Kidney tubule cell (primary cell): ENCODE measurements at regions not wholly inside any gene's neighbourhood (a gene's known extent, or its start where the extent isn't known, plus 50 kb on each side); places are given as distances from the start of the nearest gene placed in this dataset.

Experiments used
- DNase-seq: peaks from one replicate; pipeline ENCODE4 v3.0.0-alpha.2; 2018; ENCODE audit warnings: low spot score

- peak; percentile 79 for DNase-seq
Measured at GRCh38 chr10:4527281-4527970, 298.6 kb upstream of the AKR1E2 start.

GRCh38 chr10:4526311-4526731 is 299.7 kb upstream of the AKR1E2 start:
- DNase-seq, result no peak

GRCh38 chr10:4525103-4525502 is 300.9 kb upstream of the AKR1E2 start:
- no peak for DNase-seq

GRCh38 chr10:4522296-4523000 is 303.6 kb upstream of the AKR1E2 start:
- peak; percentile 88 for DNase-seq

- DNase-seq, result peak; percentile 32
Measured at GRCh38 chr10:4519658-4520402, 306.2 kb upstream of the AKR1E2 start.

- no peak for DNase-seq
Measured at GRCh38 chr10:4517746-4518145, 308.3 kb upstream of the AKR1E2 start.

- DNase-seq, result peak; percentile 57
Measured at GRCh38 chr10:4515721-4516120, 310.3 kb upstream of the AKR1E2 start.

- no peak for DNase-seq
Measured at GRCh38 chr10:4514445-4515108, 311.4 kb upstream of the AKR1E2 start.

- DNase-seq, result peak; percentile 81
Measured at GRCh38 chr10:4512671-4513240, 313.3 kb upstream of the AKR1E2 start.

GRCh38 chr10:4512196-4512595 is 313.8 kb upstream of the AKR1E2 start:
- no peak for DNase-seq

GRCh38 chr10:4511509-4511908 is 314.5 kb upstream of the AKR1E2 start:
- DNase-seq, result no peak

- no peak for DNase-seq
Measured at GRCh38 chr10:4509405-4509804, 316.6 kb upstream of the AKR1E2 start.

- peak; percentile 13 for DNase-seq
Measured at GRCh38 chr10:4506095-4506494, 319.9 kb upstream of the AKR1E2 start.

- DNase-seq, result no peak
Measured at GRCh38 chr10:4504550-4504949, 321.5 kb upstream of the AKR1E2 start.

- DNase-seq, result no peak
Measured at GRCh38 chr10:4503076-4503475, 322.9 kb upstream of the AKR1E2 start.

GRCh38 chr10:4501306-4501705 is 324.7 kb upstream of the AKR1E2 start:
- DNase-seq, result peak; percentile 91

GRCh38 chr10:4498711-4499251 is 327.2 kb upstream of the AKR1E2 start:
- DNase-seq, result peak; percentile 65

- no peak for DNase-seq
Measured at GRCh38 chr10:4494551-4494950, 331.5 kb upstream of the AKR1E2 start.

- DNase-seq, result no peak
Measured at GRCh38 chr10:4492202-4492601, 333.8 kb upstream of the AKR1E2 start.

- peak; percentile 23 for DNase-seq
Measured at GRCh38 chr10:4488904-4489303, 337.1 kb upstream of the AKR1E2 start.

GRCh38 chr10:4485636-4486035 is 340.4 kb upstream of the AKR1E2 start:
- DNase-seq, result no peak

- no peak for DNase-seq
Measured at GRCh38 chr10:4483811-4484210, 342.2 kb upstream of the AKR1E2 start.
